Keratinocyte (primary cell): ENCODE measurements at regions not wholly inside any gene's neighbourhood (a gene's known extent, or its start where the extent isn't known, plus 50 kb on each side); places are given as distances from the start of the nearest gene placed in this dataset.

Source experiments
- EZH2 ChIP-seq: IDR thresholded peaks from one replicate; pipeline ENCODE4 v1.6.1; 2012; ENCODE audit warnings: inconsistent platforms, mild to moderate bottlenecking, low read length, moderate library complexity
- TF ChIP-seq, protein P1 (sequence below), 3 experiments: IDR thresholded peaks in 1 of 3; conservative IDR thresholded peaks in 1 of 3; optimal IDR thresholded peaks in 1 of 3; 2 replicates in 2 of 3; 3 replicates in 1 of 3; pipeline versions ENCODE3 to v1.5.1; 2011; ENCODE audit warnings: low read length in 3 of 3, mild to moderate bottlenecking in 3 of 3, moderate library complexity in 2 of 3, control low read depth in 1 of 3, inconsistent platforms in 1 of 3; ENCODE audit not compliant: insufficient read depth in 2 of 3; ENCODE audit errors: extremely low read depth in 1 of 3

GRCh38 chr18:24976502-24976901, 375.5 kb downstream of the ZNF521 start:
- TF ChIP-seq, protein P1, sequence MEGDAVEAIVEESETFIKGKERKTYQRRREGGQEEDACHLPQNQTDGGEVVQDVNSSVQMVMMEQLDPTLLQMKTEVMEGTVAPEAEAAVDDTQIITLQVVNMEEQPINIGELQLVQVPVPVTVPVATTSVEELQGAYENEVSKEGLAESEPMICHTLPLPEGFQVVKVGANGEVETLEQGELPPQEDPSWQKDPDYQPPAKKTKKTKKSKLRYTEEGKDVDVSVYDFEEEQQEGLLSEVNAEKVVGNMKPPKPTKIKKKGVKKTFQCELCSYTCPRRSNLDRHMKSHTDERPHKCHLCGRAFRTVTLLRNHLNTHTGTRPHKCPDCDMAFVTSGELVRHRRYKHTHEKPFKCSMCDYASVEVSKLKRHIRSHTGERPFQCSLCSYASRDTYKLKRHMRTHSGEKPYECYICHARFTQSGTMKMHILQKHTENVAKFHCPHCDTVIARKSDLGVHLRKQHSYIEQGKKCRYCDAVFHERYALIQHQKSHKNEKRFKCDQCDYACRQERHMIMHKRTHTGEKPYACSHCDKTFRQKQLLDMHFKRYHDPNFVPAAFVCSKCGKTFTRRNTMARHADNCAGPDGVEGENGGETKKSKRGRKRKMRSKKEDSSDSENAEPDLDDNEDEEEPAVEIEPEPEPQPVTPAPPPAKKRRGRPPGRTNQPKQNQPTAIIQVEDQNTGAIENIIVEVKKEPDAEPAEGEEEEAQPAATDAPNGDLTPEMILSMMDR (optimal IDR thresholded peaks at IDR 0.05 in 1 of 3, IDR thresholded peaks at IDR 0.05 in 1 of 3, conservative IDR thresholded peaks at IDR 0.05 in 1 of 3; ENCODE audit: extremely low read depth in 1 of 3, insufficient read depth in 2 of 3, low read length in 3 of 3), result no peak
- TF ChIP-seq EZH2, result no peak
